ENCODE measurements at regions not wholly inside any gene's neighbourhood (a gene's known extent, or its start where the extent isn't known, plus 50 kb on each side); places are given as distances from the start of the nearest gene placed in this dataset.

- TF ChIP-seq CTCF (conservative IDR thresholded peaks at IDR 0.05; ENCODE audit: low read length) (no peak), EZH2phosphoT487 (IDR thresholded peaks at IDR 0.05; ENCODE audit: borderline replicate concordance, low read depth, low read length) (no peak)
Observed at GRCh38 chr7:18250133-18250532, 222.5 kb upstream of the PRPS1L1 start.
